Trophoblast cell (in vitro differentiated cells and primary cell): ENCODE measurements at regions not wholly inside any gene's neighbourhood (a gene's known extent, or its start where the extent isn't known, plus 50 kb on each side); places are given as distances from the start of the nearest gene placed in this dataset.

Source experiments
- DNase-seq, 2 donors: peaks; one replicate each; pipeline ENCODE4 v3.0.0-alpha.2; 2016
- H2AFZ ChIP-seq: 2 replicates; pipeline ENCODE4 v1.6.1; 2013; ENCODE audit warnings: low read length, moderate library complexity, mild to moderate bottlenecking; ENCODE audit not compliant: insufficient read depth, poor library complexity
- H2AK5ac ChIP-seq: 2 replicates; pipeline ENCODE4 v1.6.1; 2013; ENCODE audit warnings: mild to moderate bottlenecking, low read length
- H2BK120ac ChIP-seq: 2 replicates; pipeline ENCODE4 v1.6.1; 2013; ENCODE audit warnings: low read length, mild to moderate bottlenecking, moderate library complexity; ENCODE audit not compliant: insufficient read depth, poor library complexity
- H2BK12ac ChIP-seq: 2 replicates; pipeline ENCODE4 v1.6.1; 2013; ENCODE audit warnings: mild to moderate bottlenecking, low read length, moderate library complexity
- H2BK5ac ChIP-seq: 2 replicates; pipeline ENCODE4 v1.6.1; 2013; ENCODE audit warnings: low read length, low read depth, moderate library complexity, mild to moderate bottlenecking; ENCODE audit not compliant: poor library complexity
- H3K14ac ChIP-seq: 2 replicates; pipeline ENCODE4 v1.6.1; 2013; ENCODE audit warnings: mild to moderate bottlenecking, low read length
- H3K18ac ChIP-seq: 2 replicates; pipeline ENCODE4 v1.6.1; 2013; ENCODE audit warnings: mild to moderate bottlenecking, low read length
- H3K23ac ChIP-seq: 2 replicates; pipeline ENCODE4 v1.6.1; 2013; ENCODE audit warnings: low read length
- H3K27ac ChIP-seq: 2 replicates; pipeline ENCODE4 v1.5.1; 2013; ENCODE audit warnings: low read depth, mild to moderate bottlenecking, inconsistent platforms, low read length, moderate library complexity
- H3K27me3 ChIP-seq: 2 replicates; pipeline ENCODE4 v1.6.1; 2013; ENCODE audit warnings: inconsistent platforms, mild to moderate bottlenecking, low read length, moderate library complexity; ENCODE audit not compliant: insufficient read depth
- H3K36me3 ChIP-seq, 2 experiments: 1 replicate in 1 of 2; 2 replicates in 1 of 2; pipeline ENCODE4 v1.6.1; 2013; ENCODE audit warnings: low read length in 2 of 2, mild to moderate bottlenecking in 2 of 2, moderate library complexity in 1 of 2; ENCODE audit not compliant: insufficient read depth in 2 of 2, control insufficient read depth in 1 of 2
- H3K4ac ChIP-seq: 2 replicates; pipeline ENCODE4 v1.6.1; 2013; ENCODE audit warnings: low read depth, mild to moderate bottlenecking, low read length, moderate library complexity
- H3K4me1 ChIP-seq, 2 experiments: 1 replicate in 1 of 2; 2 replicates in 1 of 2; pipeline ENCODE4 v1.6.1; 2013; ENCODE audit warnings: low read length in 2 of 2, mild to moderate bottlenecking in 2 of 2, moderate library complexity in 1 of 2; ENCODE audit not compliant: insufficient read depth in 2 of 2, control insufficient read depth in 1 of 2
- H3K4me2 ChIP-seq: 2 replicates; pipeline ENCODE4 v1.6.1; 2013; ENCODE audit warnings: inconsistent platforms, mild to moderate bottlenecking, low read length, moderate library complexity
- H3K4me3 ChIP-seq: 2 replicates; pipeline ENCODE4 v1.5.1; 2013; ENCODE audit warnings: mild to moderate bottlenecking, low read depth, low read length, inconsistent platforms
- H3K79me1 ChIP-seq: one replicate; pipeline ENCODE4 v1.6.1; 2013; ENCODE audit warnings: low read length
- H3K79me2 ChIP-seq: 2 replicates; pipeline ENCODE4 v1.6.1; 2013; ENCODE audit warnings: low read length, mild to moderate bottlenecking; ENCODE audit not compliant: control insufficient read depth, insufficient read depth, poor library complexity
- H3K9ac ChIP-seq: 2 replicates; pipeline ENCODE4 v1.6.1; 2013; ENCODE audit warnings: mild to moderate bottlenecking, low read length
- H3K9me3 ChIP-seq: 2 replicates; pipeline ENCODE4 v1.6.1; 2013; ENCODE audit warnings: low read depth, mild to moderate bottlenecking, control low read depth, inconsistent platforms, low read length; ENCODE audit not compliant: insufficient read depth
- H4K12ac ChIP-seq: 2 replicates; pipeline ENCODE4 v1.6.1; 2013; ENCODE audit warnings: low read depth, mild to moderate bottlenecking, low read length, moderate library complexity
- H4K8ac ChIP-seq: 2 replicates; pipeline ENCODE4 v1.6.1; 2013; ENCODE audit warnings: low read depth, mild to moderate bottlenecking, low read length, moderate library complexity
- H4K91ac ChIP-seq: one replicate; pipeline ENCODE4 v1.6.1; 2013; ENCODE audit warnings: low read depth, mild to moderate bottlenecking, low read length, moderate library complexity
- WGBS: extraction: QIAGEN DNeasy Blood & Tissue Kit; methylation state at CpG from one replicate; pipeline ENCODE4 v1.1.7; 2013; ENCODE audit warnings: missing lambda C conversion rate; ENCODE audit not compliant: insufficient read length, insufficient coverage; ENCODE audit errors: extremely low coverage; 5-methylcytosine and 5-hydroxymethylcytosine counted together

- H3K9ac ChIP-seq: no peak overlapping the region
- no peak overlapping the region for H3K23ac ChIP-seq
- no peak overlapping the region for H2AFZ ChIP-seq
- H3K4me1 ChIP-seq: no peaks in the 10 kb centered on the region
- H4K12ac ChIP-seq: no peak overlapping the region
- no peak overlapping the region for H4K91ac ChIP-seq
- H3K14ac ChIP-seq: no peak overlapping the region
- H2BK120ac ChIP-seq: no peak overlapping the region
- no peak overlapping the region for H3K4me3 ChIP-seq
- no peak overlapping the region for H4K8ac ChIP-seq
- H2AK5ac ChIP-seq: no peak overlapping the region
- H2BK5ac ChIP-seq: no peak overlapping the region
- no peaks in the 10 kb centered on the region for H3K27me3 ChIP-seq
- no peak for DNase-seq
- no peak overlapping the region for H3K4me2 ChIP-seq
- no peak overlapping the region for H2BK12ac ChIP-seq
- no peaks in the 10 kb centered on the region for H3K36me3 ChIP-seq
- no peaks in the 10 kb centered on the region for H3K9me3 ChIP-seq
- no peak overlapping the region for H3K18ac ChIP-seq
- H3K79me2 ChIP-seq: no peaks in the 10 kb centered on the region
- no peaks in the 10 kb centered on the region for H3K79me1 ChIP-seq
- H3K4ac ChIP-seq: no peak overlapping the region
- H3K27ac ChIP-seq: no peak overlapping the region
- WGBS: no CpG with 5 or more reads among the region's 2 CpGs
Measured at GRCh38 chr1:96183485-96183884, 538.1 kb upstream of the PTBP2 start.

- Histone ChIP-seq H3K79me2 (no peaks in the 10 kb centered on the region), H3K9ac (no peak overlapping the region), H3K14ac (no peak overlapping the region), H3K4me3 (no peak overlapping the region), H2BK5ac (no peak overlapping the region), H2BK120ac (no peak overlapping the region), H3K4me1 (no peaks in the 10 kb centered on the region), H3K4ac (no peak overlapping the region), H3K27ac (no peak overlapping the region), H3K18ac (no peak overlapping the region), H4K8ac (no peak overlapping the region), H4K91ac (no peak overlapping the region), H2AK5ac (no peak overlapping the region), H2AFZ (no peak overlapping the region), H3K4me2 (no peak overlapping the region), H3K23ac (no peak overlapping the region), H3K9me3 (no peaks in the 10 kb centered on the region), H4K12ac (no peak overlapping the region), H3K27me3 (no peaks in the 10 kb centered on the region), H2BK12ac (no peak overlapping the region), H3K36me3 (no peaks in the 10 kb centered on the region), H3K79me1 (no peaks in the 10 kb centered on the region)
- no CpG with 5 or more reads among the region's 6 CpGs for WGBS
- DNase-seq: no peak
Measured at GRCh38 chr1:96183928-96184327, 537.7 kb upstream of the PTBP2 start.

GRCh38 chr1:96185181-96185580, 536.4 kb upstream of the PTBP2 start:
- Histone ChIP-seq H2AFZ (no peak overlapping the region), H2BK120ac (no peak overlapping the region), H3K9me3 (no peaks in the 10 kb centered on the region), H3K4me3 (no peak overlapping the region), H3K79me2 (no peaks in the 10 kb centered on the region), H3K14ac (no peak overlapping the region), H3K27me3 (no peaks in the 10 kb centered on the region), H2AK5ac (no peak overlapping the region), H3K36me3 (no peaks in the 10 kb centered on the region), H3K79me1 (no peaks in the 10 kb centered on the region), H3K4me1 (no peaks in the 10 kb centered on the region), H4K12ac (no peak overlapping the region), H3K9ac (no peak overlapping the region), H4K8ac (no peak overlapping the region), H4K91ac (no peak overlapping the region), H3K18ac (no peak overlapping the region), H2BK12ac (no peak overlapping the region), H3K27ac (no peak overlapping the region), H3K23ac (no peak overlapping the region), H2BK5ac (no peak overlapping the region), H3K4me2 (no peak overlapping the region), H3K4ac (no peak overlapping the region)
- no CpG with 5 or more reads among the region's 2 CpGs for WGBS
- DNase-seq: no peak

- H2AK5ac ChIP-seq: no peak overlapping the region
- no peak for DNase-seq
- H3K27ac ChIP-seq: no peak overlapping the region
- H3K36me3 ChIP-seq: no peaks in the 10 kb centered on the region
- H2BK12ac ChIP-seq: no peak overlapping the region
- H3K79me1 ChIP-seq: no peaks in the 10 kb centered on the region
- H3K4me2 ChIP-seq: no peak overlapping the region
- no peak overlapping the region for H3K9ac ChIP-seq
- H3K4me1 ChIP-seq: no peaks in the 10 kb centered on the region
- H3K9me3 ChIP-seq: peaks cover 2% of the 10 kb centered on the region
- H2BK120ac ChIP-seq: no peak overlapping the region
- no peaks in the 10 kb centered on the region for H3K27me3 ChIP-seq
- no peak overlapping the region for H3K18ac ChIP-seq
- no peak overlapping the region for H4K12ac ChIP-seq
- no peak overlapping the region for H2BK5ac ChIP-seq
- no peak overlapping the region for H3K14ac ChIP-seq
- no CpG with 5 or more reads among the region's 1 CpG for WGBS
- H3K23ac ChIP-seq: no peak overlapping the region
- no peaks in the 10 kb centered on the region for H3K79me2 ChIP-seq
- H3K4ac ChIP-seq: no peak overlapping the region
- no peak overlapping the region for H3K4me3 ChIP-seq
- no peak overlapping the region for H4K91ac ChIP-seq
- H2AFZ ChIP-seq: no peak overlapping the region
- no peak overlapping the region for H4K8ac ChIP-seq
Measured at GRCh38 chr1:96187020-96187419, 534.6 kb upstream of the PTBP2 start.
